Natural killer cell (primary cell): ENCODE measurements at regions not wholly inside any gene's neighbourhood (a gene's known extent, or its start where the extent isn't known, plus 50 kb on each side); places are given as distances from the start of the nearest gene placed in this dataset.
"Not testable (repeated sequence)": the region's sequence is repeated elsewhere in the genome, so short reads cannot be mapped to it uniquely, and the experiment has no call there.

Experiments
- ATAC-seq, 3 donors: fragments of 150-1000 bp in 2 of 3; fragments of 200-7000 bp in 1 of 3; cut with Tn5 transposase; 1 replicate in 1 of 3; 2 replicates in 2 of 3; pipeline ENCODE4 v1.10.0; 2021; ENCODE audit warnings: mild to moderate bottlenecking in 2 of 3, moderate library complexity in 2 of 3
- DNase-seq, 2 donors: peaks; one replicate each; pipeline versions ENCODE4 v3.0.0 to v3.0.0-alpha.2; 2013 to 2021; ENCODE audit warnings: mixed read lengths in 1 of 2
- H3K27ac ChIP-seq: one replicate; pipeline ENCODE4 v1.5.1; 2013; ENCODE audit warnings: mild to moderate bottlenecking, low read length
- H3K27me3 ChIP-seq: one replicate; pipeline ENCODE4 v1.6.1; 2013; ENCODE audit warnings: low read length; ENCODE audit not compliant: control insufficient read depth, insufficient read depth
- H3K36me3 ChIP-seq: one replicate; pipeline ENCODE4 v1.6.1; 2013; ENCODE audit warnings: low read length; ENCODE audit not compliant: control insufficient read depth, insufficient read depth
- H3K4me1 ChIP-seq: one replicate; pipeline ENCODE4 v1.6.1; 2013; ENCODE audit warnings: low read length; ENCODE audit not compliant: control insufficient read depth, insufficient read depth
- H3K4me3 ChIP-seq: one replicate; pipeline ENCODE4 v1.5.1; 2013; ENCODE audit warnings: low read length
- H3K9me3 ChIP-seq: one replicate; pipeline ENCODE4 v1.6.1; 2013; ENCODE audit warnings: low read length; ENCODE audit not compliant: control insufficient read depth, insufficient read depth
- H3K27ac Mint-ChIP-seq, 2 donors: one replicate each; pipeline ENCODE4 v1.8.0; 2022; ENCODE audit warnings: mild to moderate bottlenecking in 2 of 2, mixed read lengths in 2 of 2, moderate library complexity in 1 of 2
- H3K27me3 Mint-ChIP-seq, 2 donors: one replicate each; pipeline ENCODE4 v1.8.0; 2022; ENCODE audit warnings: low read depth in 2 of 2, mixed read lengths in 2 of 2
- H3K36me3 Mint-ChIP-seq: one replicate; pipeline ENCODE4 v1.8.0; 2022; ENCODE audit warnings: mixed read lengths
- H3K4me1 Mint-ChIP-seq, 2 donors: one replicate each; pipeline ENCODE4 v1.8.0; 2022; ENCODE audit warnings: mixed read lengths in 2 of 2
- H3K4me3 Mint-ChIP-seq: one replicate; pipeline ENCODE4 v1.8.0; 2022; ENCODE audit warnings: mild to moderate bottlenecking, moderate library complexity, mixed read lengths
- H3K9me3 Mint-ChIP-seq, 2 donors: one replicate each; pipeline ENCODE4 v1.8.0; 2022; ENCODE audit warnings: mixed read lengths in 2 of 2
- CTCF ChIP-seq: fragments of 200-600 bp; IDR thresholded peaks from one replicate; pipeline ENCODE4 v1.8.0; 2022; ENCODE audit warnings: antibody characterized with exemption
- WGBS: methylation state at CpG from one replicate; pipeline ENCODE4 v1.1.7; 2013; ENCODE audit warnings: missing lambda C conversion rate; ENCODE audit not compliant: insufficient coverage; 5-methylcytosine and 5-hydroxymethylcytosine counted together
- intact Hi-C: fragments of 100-400 bp; cut with micrococcal nuclease; formaldehyde crosslinking; loops from one replicate; pipeline ENCODE4 v1.14.2; 2022

- WGBS, result 67% methylated on average over 1 of the region's 1 CpG
- Histone ChIP-seq H3K27ac (no peak overlapping the region), H3K27me3 (no peaks in the 10 kb centered on the region), H3K4me1 (no peaks in the 10 kb centered on the region), H3K9me3 (no peaks in the 10 kb centered on the region), H3K36me3 (no peaks in the 10 kb centered on the region), H3K4me3 (no peak overlapping the region)
- ATAC-seq, result no peak
- TF ChIP-seq CTCF, result no peak
- no peak for DNase-seq
- H3K9me3 Mint-ChIP-seq, result no peaks in the 10 kb centered on the region
- H3K27ac Mint-ChIP-seq, result no peak overlapping the region
- H3K4me3 Mint-ChIP-seq, result no peak overlapping the region
- intact Hi-C loops, result no loop called here
- no peaks in the 10 kb centered on the region for H3K36me3 Mint-ChIP-seq
- no peaks in the 10 kb centered on the region for H3K4me1 Mint-ChIP-seq
- H3K27me3 Mint-ChIP-seq, result peaks cover 0 to 7% of the 10 kb centered on the region in 2 donors
These were observed 59.7 kb upstream of the EDA2R start for GRCh38 chrX:66698273-66699204.

DNA sequence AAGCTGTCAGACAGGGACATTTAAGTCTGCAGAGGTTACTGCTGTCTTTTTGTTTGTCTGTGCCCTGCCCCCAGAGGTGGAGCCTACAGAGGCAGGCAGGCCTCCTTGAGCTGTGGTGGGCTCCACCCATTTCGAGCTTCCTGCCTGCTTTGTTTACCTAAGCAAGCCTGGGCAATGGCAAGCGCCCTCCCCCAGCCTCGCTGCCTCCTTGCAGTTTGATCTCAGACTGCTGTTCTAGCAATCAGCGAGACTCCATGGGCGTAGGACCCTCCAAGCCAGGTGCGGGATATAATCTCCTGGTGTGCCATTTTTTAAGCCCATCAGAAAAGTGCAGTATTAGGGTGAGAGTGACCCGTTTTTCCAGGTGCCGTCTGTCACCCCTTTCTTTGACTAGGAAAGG, 53.6 kb upstream of the EDA2R start:
- H3K27ac Mint-ChIP-seq, intact Hi-C loops, H3K4me3 Mint-ChIP-seq, H3K9me3 Mint-ChIP-seq, ATAC-seq, H3K4me1 Mint-ChIP-seq, H3K27ac ChIP-seq, H3K4me1 ChIP-seq, H3K27me3 Mint-ChIP-seq, H3K4me3 ChIP-seq, H3K36me3 Mint-ChIP-seq, H3K9me3 ChIP-seq, H3K36me3 ChIP-seq, DNase-seq, H3K27me3 ChIP-seq: not testable (repeated sequence)
- WGBS, result 89% methylated on average over 5 of the region's 8 CpGs
